ENCODE measurements at regions not wholly inside any gene's neighbourhood (a gene's known extent, or its start where the extent isn't known, plus 50 kb on each side); places are given as distances from the start of the nearest gene placed in this dataset.
A peak's percentile ranks its signal among the peaks of the same experiment; 100 is the strongest.

GRCh38 chr6:146902846-146903245 is 301.4 kb upstream of the STXBP5 start:
- DNase-seq (ENCODE audit: extremely low read depth, low read depth), result no peak

- DNase-seq (ENCODE audit: extremely low read depth, low read depth), result no peak
Observed at GRCh38 chr6:146903451-146903850, 300.8 kb upstream of the STXBP5 start.

- DNase-seq (ENCODE audit: extremely low read depth, low read depth), result no peak
Observed at GRCh38 chr6:146904596-146904995, 299.6 kb upstream of the STXBP5 start.

- no peak for DNase-seq (ENCODE audit: extremely low read depth, low read depth)
Observed at GRCh38 chr6:146905181-146905704, 299.0 kb upstream of the STXBP5 start.

- DNase-seq (ENCODE audit: extremely low read depth, low read depth), result no peak
Observed at GRCh38 chr6:146908786-146909185, 295.4 kb upstream of the STXBP5 start.

- DNase-seq (ENCODE audit: extremely low read depth, low read depth), result no peak
Observed at GRCh38 chr6:146909376-146909775, 294.8 kb upstream of the STXBP5 start.

GRCh38 chr6:146909886-146910285 is 294.3 kb upstream of the STXBP5 start:
- DNase-seq (ENCODE audit: extremely low read depth, low read depth), result no peak

GRCh38 chr6:146910611-146911010 is 293.6 kb upstream of the STXBP5 start:
- no peak for DNase-seq (ENCODE audit: extremely low read depth, low read depth)

- DNase-seq (ENCODE audit: extremely low read depth, low read depth), result no peak
Observed at GRCh38 chr6:146911635-146912215, 292.5 kb upstream of the STXBP5 start.

GRCh38 chr6:146912730-146913685 is 291.2 kb upstream of the STXBP5 start:
- no peak for DNase-seq (ENCODE audit: extremely low read depth, low read depth)

GRCh38 chr6:146913842-146914488 is 290.3 kb upstream of the STXBP5 start:
- peak; percentile 85 for DNase-seq (ENCODE audit: extremely low read depth, low read depth)

GRCh38 chr6:146914489-146915483 is 289.4 kb upstream of the STXBP5 start:
- DNase-seq (ENCODE audit: extremely low read depth, low read depth), result peak; percentile 82

- peak; percentile 36 for DNase-seq (ENCODE audit: extremely low read depth, low read depth)
Observed at GRCh38 chr6:146915671-146916127, 288.5 kb upstream of the STXBP5 start.

- DNase-seq (ENCODE audit: extremely low read depth, low read depth), result no peak
Observed at GRCh38 chr6:146916435-146917025, 287.7 kb upstream of the STXBP5 start.

- no peak for DNase-seq (ENCODE audit: extremely low read depth, low read depth)
Observed at GRCh38 chr6:146917182-146917581, 287.0 kb upstream of the STXBP5 start.

GRCh38 chr6:146917979-146918378 is 286.2 kb upstream of the STXBP5 start:
- no peak for DNase-seq (ENCODE audit: extremely low read depth, low read depth)

- DNase-seq (ENCODE audit: extremely low read depth, low read depth), result no peak
Observed at GRCh38 chr6:146919017-146919416, 285.2 kb upstream of the STXBP5 start.

- DNase-seq (ENCODE audit: extremely low read depth, low read depth), result no peak
Observed at GRCh38 chr6:146923205-146923833, 280.9 kb upstream of the STXBP5 start.

GRCh38 chr6:146925846-146926245 is 278.4 kb upstream of the STXBP5 start:
- DNase-seq (ENCODE audit: extremely low read depth, low read depth), result no peak

Measured in NCI-H460 (cell line).